Heart left ventricle (tissue), 16 donors: ENCODE measurements at regions not wholly inside any gene's neighbourhood (a gene's known extent, or its start where the extent isn't known, plus 50 kb on each side); places are given as distances from the start of the nearest gene placed in this dataset.

Source experiments
- ATAC-seq, 4 donors: fragments of 200-7000 bp; cut with Tn5 transposase; one replicate each; pipeline ENCODE4 v1.9.1; 2020 to 2022; ENCODE audit warnings: moderate library complexity in 4 of 4, mild to moderate bottlenecking in 3 of 4, moderate number of reproducible peaks in 1 of 4
- DNase-seq, 5 donors: peaks; one replicate each; pipeline ENCODE4 v3.0.0-alpha.2; 2020
- H3K27ac ChIP-seq, 12 donors: fragments of 200-600 bp; sonication (generic) in 4 of 12; one replicate each; pipeline versions ENCODE4 v1.5.0 to v1.8.0; 2016 to 2022; ENCODE audit warnings: mild to moderate bottlenecking in 2 of 12
- H3K27me3 ChIP-seq, 9 donors: fragments of 200-600 bp; sonication (generic) in 2 of 9; one replicate each; pipeline versions ENCODE4 v1.5.1 to v1.8.0; 2016 to 2022; ENCODE audit warnings: mild to moderate bottlenecking in 3 of 9
- H3K36me3 ChIP-seq, 9 donors: fragments of 200-600 bp; sonication (generic) in 2 of 9; one replicate each; pipeline versions ENCODE4 v1.5.0 to v1.8.0; 2018 to 2022; ENCODE audit warnings: mild to moderate bottlenecking in 2 of 9
- H3K4me1 ChIP-seq, 12 donors: fragments of 200-600 bp; sonication (generic) in 4 of 12; one replicate each; pipeline versions ENCODE4 v1.5.0 to v1.8.0; 2016 to 2022; ENCODE audit warnings: mild to moderate bottlenecking in 3 of 12
- H3K4me3 ChIP-seq, 12 donors: fragments of 200-600 bp; sonication (generic) in 4 of 12; one replicate each; pipeline versions ENCODE4 v1.5.0 to v1.8.0; 2017 to 2022; ENCODE audit warnings: mild to moderate bottlenecking in 9 of 12, moderate library complexity in 4 of 12
- H3K9me3 ChIP-seq, 12 donors: fragments of 200-600 bp; sonication (generic) in 4 of 12; one replicate each; pipeline versions ENCODE4 v1.5.0 to v1.8.0; 2016 to 2022; ENCODE audit warnings: mild to moderate bottlenecking in 1 of 12
- POLR2A ChIP-seq, 2 donors: fragments of 450-650 bp; IDR thresholded peaks; one replicate each; pipeline ENCODE4 v1.6.1; 2017; ENCODE audit warnings: antibody characterized with exemption in 2 of 2, mild to moderate bottlenecking in 2 of 2, moderate library complexity in 2 of 2
- WGBS, 4 donors: extraction: QIAGEN DNeasy Blood & Tissue Kit in 2 of 4; methylation state at CpG; one replicate each; pipeline versions ENCODE4 v1.1.5 to v1.1.7; 2013 to 2018; 5-methylcytosine and 5-hydroxymethylcytosine counted together
- intact Hi-C, 10 donors: fragments of 100-400 bp; cut with DNase I; formaldehyde crosslinking; loops; one replicate each; pipeline versions ENCODE4 v1.11.1 to v1.14.2; 2022
- TF ChIP-seq, protein P1 (sequence below), 12 donors: fragments of 200-600 bp; sonication (generic) in 4 of 12; IDR thresholded peaks; one replicate each; pipeline versions ENCODE4 v1.5.0 to v1.8.0; 2018 to 2022; ENCODE audit warnings: antibody characterized with exemption in 12 of 12, mild to moderate bottlenecking in 5 of 12
- donor health status: ischemic (EF 13 %, LVEDD 7.1; RV severe dilation, severe dysfunction).
- donor health status: healthy with polysubstance abuse.
- donor health status: DM: no; HTN: yes; CAD: no.
- donor health status: DM: no; HTN: no; CAD: no.
- donor health status: ischemic (EF 25% LVEDD 6.9; RV normal size, moderate dysfunction).
- donor health status: ischemic (EF 25% LVEDD 5.7; RV mildly dilated, moderate dysfunction).
- donor health status: healthy.
- donor health status: DM: yes; HTN: yes; CAD: no.
- donor health status: ischemic (EF 35%, LVEDD 5.7; RV mildly dilated, moderate dysfunction).
- donor health status: nonischemic (EF 11% LVEDD 7.7; RV severe dilation, severe dysfunction).
- donor health status: DM: yes; HTN: yes; CAD: no.
- donor health status: PGD.
- donor health status: ischemic (EF 29% LVEDD 5.4; RV normal size, mild dysfunction).
- donor health status: nonischemic (EF 23%, LVEDD 6.1; RV moderate dilation, normal function).

DNA sequence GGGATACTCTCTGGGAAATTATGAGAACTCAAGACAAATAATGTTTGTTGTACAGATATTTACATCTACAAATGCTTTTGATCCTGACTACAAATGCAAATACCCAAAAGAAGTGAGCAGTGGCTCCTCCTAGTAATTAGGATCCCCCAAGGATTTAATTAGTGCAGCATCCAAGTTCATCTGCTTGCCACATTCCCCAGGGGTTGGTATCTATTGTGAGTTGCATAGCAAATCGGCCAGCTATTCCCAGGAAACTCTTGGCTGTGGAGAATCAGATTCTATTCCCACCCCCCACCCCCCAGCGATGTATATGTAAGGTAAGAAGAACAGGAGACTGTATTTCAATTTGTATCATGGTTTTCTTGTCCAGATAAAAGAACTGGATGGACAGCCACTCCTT, 725.1 kb upstream of the CDH7 start:
- 49 to 58% (median 53%) methylated on average over 2 of the region's 2 CpGs for WGBS, 4 donors
- TF ChIP-seq, protein P1, sequence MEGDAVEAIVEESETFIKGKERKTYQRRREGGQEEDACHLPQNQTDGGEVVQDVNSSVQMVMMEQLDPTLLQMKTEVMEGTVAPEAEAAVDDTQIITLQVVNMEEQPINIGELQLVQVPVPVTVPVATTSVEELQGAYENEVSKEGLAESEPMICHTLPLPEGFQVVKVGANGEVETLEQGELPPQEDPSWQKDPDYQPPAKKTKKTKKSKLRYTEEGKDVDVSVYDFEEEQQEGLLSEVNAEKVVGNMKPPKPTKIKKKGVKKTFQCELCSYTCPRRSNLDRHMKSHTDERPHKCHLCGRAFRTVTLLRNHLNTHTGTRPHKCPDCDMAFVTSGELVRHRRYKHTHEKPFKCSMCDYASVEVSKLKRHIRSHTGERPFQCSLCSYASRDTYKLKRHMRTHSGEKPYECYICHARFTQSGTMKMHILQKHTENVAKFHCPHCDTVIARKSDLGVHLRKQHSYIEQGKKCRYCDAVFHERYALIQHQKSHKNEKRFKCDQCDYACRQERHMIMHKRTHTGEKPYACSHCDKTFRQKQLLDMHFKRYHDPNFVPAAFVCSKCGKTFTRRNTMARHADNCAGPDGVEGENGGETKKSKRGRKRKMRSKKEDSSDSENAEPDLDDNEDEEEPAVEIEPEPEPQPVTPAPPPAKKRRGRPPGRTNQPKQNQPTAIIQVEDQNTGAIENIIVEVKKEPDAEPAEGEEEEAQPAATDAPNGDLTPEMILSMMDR (IDR thresholded peaks at IDR 0.05): no peak
- no peak for TF ChIP-seq POLR2A (IDR thresholded peaks at IDR 0.05)
- Histone ChIP-seq H3K9me3 (peaks cover 0 to 11% (median 3%) of the 10 kb centered on the region in 12 donors), H3K4me1 (no peaks in the 10 kb centered on the region), H3K27ac (no peak overlapping the region), H3K4me3 (no peak overlapping the region), H3K27me3 (no peaks in the 10 kb centered on the region), H3K36me3 (no peaks in the 10 kb centered on the region)
- DNase-seq (no peak), ATAC-seq (no peak)
- intact Hi-C loops: no loop called here

DNA sequence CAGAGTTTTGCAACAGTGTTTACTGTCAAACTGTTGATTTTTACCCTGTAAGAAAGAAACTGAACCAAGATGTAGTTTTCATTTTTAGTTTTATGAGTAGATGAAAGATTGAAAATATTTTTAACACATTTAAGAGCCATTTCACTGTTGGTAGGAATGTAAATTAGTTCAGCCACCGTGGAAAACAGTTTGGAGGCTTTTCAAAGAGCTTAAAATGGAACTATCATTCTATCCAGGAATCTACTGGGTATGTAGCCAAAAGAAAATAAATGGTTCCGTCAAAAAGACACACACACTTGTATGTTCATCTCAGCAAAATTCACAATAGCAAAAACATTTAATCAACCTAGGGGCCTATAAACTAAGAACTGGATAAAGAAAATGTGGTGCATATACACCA, 729.8 kb upstream of the CDH7 start:
- Histone ChIP-seq H3K36me3 (no peaks in the 10 kb centered on the region), H3K27ac (no peak overlapping the region), H3K27me3 (no peaks in the 10 kb centered on the region), H3K9me3 (peaks cover 0 to 11% (median 3%) of the 10 kb centered on the region in 12 donors), H3K4me1 (no peaks in the 10 kb centered on the region), H3K4me3 (no peak overlapping the region)
- intact Hi-C loops: no loop called here
- TF ChIP-seq, protein P1 (IDR thresholded peaks at IDR 0.05): no peak
- no peak for TF ChIP-seq POLR2A (IDR thresholded peaks at IDR 0.05)
- ATAC-seq (no peak), DNase-seq (no peak)
- 38 to 65% (median 52%) methylated on average over 2 of the region's 2 CpGs for WGBS, 4 donors

GRCh38 chr18:65018184-65018583, 732.6 kb upstream of the CDH7 start:
- Histone ChIP-seq H3K36me3 (no peaks in the 10 kb centered on the region), H3K4me1 (no peaks in the 10 kb centered on the region), H3K27ac (no peak overlapping the region), H3K9me3 (no peaks in the 10 kb centered on the region), H3K4me3 (no peak overlapping the region), H3K27me3 (no peaks in the 10 kb centered on the region)
- no peak for ATAC-seq
- TF ChIP-seq POLR2A (IDR thresholded peaks at IDR 0.05): no peak
- TF ChIP-seq, protein P1 (IDR thresholded peaks at IDR 0.05): no peak
- 87 to 95% (median 92%) methylated on average over 1 of the region's 1 CpG for WGBS, 4 donors
- intact Hi-C loops: no loop called here
- DNase-seq: no peak

- H3K4me3 ChIP-seq: no peak overlapping the region
- no peaks in the 10 kb centered on the region for H3K36me3 ChIP-seq
- no peaks in the 10 kb centered on the region for H3K9me3 ChIP-seq
- ATAC-seq (no peak), DNase-seq (no peak)
- intact Hi-C loops: no loop called here
- no peak overlapping the region for H3K27ac ChIP-seq
- no peaks in the 10 kb centered on the region for H3K27me3 ChIP-seq
- H3K4me1 ChIP-seq: no peaks in the 10 kb centered on the region
- no peak for TF ChIP-seq POLR2A (IDR thresholded peaks at IDR 0.05)
- 86 to 89% (median 87%) methylated on average over 10 of the region's 10 CpGs for WGBS, 4 donors
These were observed 733.4 kb upstream of the CDH7 start for GRCh38 chr18:65017372-65017760.

- Histone ChIP-seq H3K27me3 (no peaks in the 10 kb centered on the region), H3K27ac (no peak overlapping the region), H3K36me3 (no peaks in the 10 kb centered on the region), H3K9me3 (no peaks in the 10 kb centered on the region), H3K4me3 (no peak overlapping the region), H3K4me1 (no peaks in the 10 kb centered on the region)
- no peak for ATAC-seq
- TF ChIP-seq, protein P1 (IDR thresholded peaks at IDR 0.05): no peak
- no peak for TF ChIP-seq POLR2A (IDR thresholded peaks at IDR 0.05)
- DNase-seq: no peak
- intact Hi-C loops: no loop called here
- 78 to 89% (median 86%) methylated on average over 12 of the region's 12 CpGs for WGBS, 4 donors
These were observed 734.0 kb upstream of the CDH7 start for GRCh38 chr18:65016631-65017371.
